HFF-Myc (cell line): ENCODE measurements at regions not wholly inside any gene's neighbourhood (a gene's known extent, or its start where the extent isn't known, plus 50 kb on each side); places are given as distances from the start of the nearest gene placed in this dataset.

Experiments
- DNase-seq: peaks from one replicate; pipeline ENCODE4 v3.0.0-alpha.2; 2011; ENCODE audit warnings: low read depth; ENCODE audit errors: extremely low read depth
- H3K4me3 ChIP-seq: replicated peaks from 2 replicates; pipeline ENCODE4 v1.5.1; 2011; ENCODE audit warnings: low read depth, mild to moderate bottlenecking, control low read depth, low read length
- CTCF ChIP-seq: IDR thresholded peaks from 2 replicates; pipeline ENCODE4 v1.5.1; 2012; ENCODE audit warnings: mild to moderate bottlenecking, low read depth, low read length, control low read depth; ENCODE audit errors: missing control alignments

DNA sequence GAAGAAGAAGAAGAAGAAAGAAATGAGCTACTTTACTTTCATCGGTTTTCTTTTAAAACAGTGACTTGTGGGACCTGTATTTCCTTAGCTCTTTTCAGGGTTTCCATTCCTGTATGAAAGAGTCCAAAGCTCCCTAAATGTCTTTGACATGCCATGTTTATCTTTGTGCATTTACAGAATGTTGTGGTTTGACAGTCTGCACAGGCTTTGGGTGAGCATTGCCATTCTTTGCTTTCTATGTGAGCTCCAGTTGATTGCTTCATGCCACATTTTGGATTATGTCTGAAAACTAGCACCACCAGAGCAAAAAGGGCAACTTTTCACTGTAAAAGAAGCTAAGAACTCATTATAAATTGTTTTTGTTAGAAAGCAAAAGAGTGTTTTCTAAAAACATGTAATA, 733.4 kb downstream of the TLE4 start:
- DNase-seq = no peak
- TF ChIP-seq CTCF = no peak
- H3K4me3 ChIP-seq = no peak overlapping the region

- no peak for DNase-seq
- H3K4me3 ChIP-seq = no peak overlapping the region
- no peak for TF ChIP-seq CTCF
Observed at GRCh38 chr9:80294955-80295354, 723.2 kb downstream of the TLE4 start.

- H3K4me3 ChIP-seq = no peak overlapping the region
- DNase-seq = no peak
- no peak for TF ChIP-seq CTCF
Observed at GRCh38 chr9:80294318-80294717, 722.6 kb downstream of the TLE4 start.

DNA sequence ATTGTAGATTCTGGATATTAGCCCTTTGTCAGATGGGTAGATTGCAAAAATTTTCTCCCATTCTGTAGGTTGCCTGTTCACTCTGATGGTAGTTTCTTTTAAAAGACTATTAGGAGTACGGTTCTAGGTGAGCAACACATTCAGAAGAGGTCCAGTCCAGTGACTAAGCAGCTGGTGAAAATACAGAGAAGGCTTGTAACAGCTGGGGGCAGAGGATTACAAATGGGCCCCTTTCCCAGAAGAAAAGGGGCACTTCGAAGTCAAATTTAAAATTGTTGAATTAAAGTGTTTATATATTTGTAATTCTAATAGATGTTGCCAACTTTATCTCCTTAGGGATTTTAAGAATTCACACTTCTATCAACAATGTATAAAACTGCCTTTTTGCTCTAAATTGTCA, 720.5 kb downstream of the TLE4 start:
- no peak for TF ChIP-seq CTCF
- DNase-seq = no peak
- no peak overlapping the region for H3K4me3 ChIP-seq

DNA sequence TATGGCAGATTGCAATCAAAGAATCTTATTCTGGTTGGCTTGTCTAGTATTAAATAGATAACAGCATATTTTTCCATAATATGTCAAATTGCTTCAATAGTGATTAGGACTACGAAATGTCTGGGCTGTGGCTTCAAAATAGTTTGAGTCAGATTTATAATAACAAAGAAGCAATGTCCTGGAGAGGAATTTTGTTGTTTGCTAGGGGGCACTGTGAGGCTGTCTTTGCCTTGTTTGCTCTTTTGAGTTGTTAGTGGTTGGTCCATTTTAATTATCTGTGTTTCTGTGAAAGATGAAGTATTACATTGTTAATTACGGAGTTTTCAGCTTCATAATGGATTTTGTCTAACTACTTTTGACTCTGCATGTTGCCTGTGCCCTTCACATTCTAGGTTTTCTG, 713.6 kb downstream of the TLE4 start:
- no peak overlapping the region for H3K4me3 ChIP-seq
- no peak for DNase-seq
- TF ChIP-seq CTCF = no peak

- no peak for DNase-seq
- no peak overlapping the region for H3K4me3 ChIP-seq
- TF ChIP-seq CTCF = no peak
Observed at GRCh38 chr9:80282766-80283165, 711.0 kb downstream of the TLE4 start.

- no peak for TF ChIP-seq CTCF
- no peak for DNase-seq
- no peak overlapping the region for H3K4me3 ChIP-seq
Observed at GRCh38 chr9:80259079-80259478, 687.3 kb downstream of the TLE4 start.
